Spleen (tissue), 11 donors: ENCODE measurements at regions not wholly inside any gene's neighbourhood (a gene's known extent, or its start where the extent isn't known, plus 50 kb on each side); places are given as distances from the start of the nearest gene placed in this dataset.

Experiments
- DNase-seq: peaks from one replicate; pipeline ENCODE4 v3.0.0-alpha.2; 2020
- H3K27ac ChIP-seq, 8 donors: fragments of 200-600 bp; sonication (generic) in 7 of 8; 1 replicate in 4 of 8; 2 replicates in 4 of 8; pipeline versions ENCODE4 v1.5.0 to v1.8.0; 2016 to 2021; ENCODE audit warnings: inconsistent platforms in 4 of 8, mild to moderate bottlenecking in 4 of 8, moderate library complexity in 1 of 8
- H3K27me3 ChIP-seq, 7 donors: fragments of 200-600 bp; sonication (generic) in 6 of 7; replicated peaks in 1 of 7; 1 replicate in 4 of 7; 2 replicates in 3 of 7; pipeline versions ENCODE4 v1.5.0 to v1.8.0; 2016 to 2021; ENCODE audit warnings: inconsistent platforms in 3 of 7, mild to moderate bottlenecking in 1 of 7
- H3K36me3 ChIP-seq, 6 donors: fragments of 200-600 bp; sonication (generic) in 5 of 6; 1 replicate in 4 of 6; 2 replicates in 2 of 6; pipeline versions ENCODE4 v1.5.0 to v1.8.0; 2016 to 2021; ENCODE audit warnings: inconsistent platforms in 2 of 6
- H3K4me1 ChIP-seq, 6 donors: fragments of 200-600 bp; sonication (generic) in 5 of 6; 1 replicate in 3 of 6; 2 replicates in 3 of 6; pipeline versions ENCODE4 v1.5.0 to v1.8.0; 2016 to 2021; ENCODE audit warnings: inconsistent platforms in 3 of 6
- H3K4me3 ChIP-seq, 8 donors: fragments of 200-600 bp; sonication (generic) in 7 of 8; 1 replicate in 4 of 8; 2 replicates in 4 of 8; pipeline versions ENCODE4 v1.5.0 to v1.8.0; 2016 to 2021; ENCODE audit warnings: inconsistent platforms in 4 of 8, mild to moderate bottlenecking in 4 of 8, moderate library complexity in 2 of 8
- H3K9me3 ChIP-seq, 8 donors: fragments of 200-600 bp; sonication (generic) in 7 of 8; 1 replicate in 4 of 8; 2 replicates in 4 of 8; pipeline versions ENCODE4 v1.5.0 to v1.8.0; 2016 to 2021; ENCODE audit warnings: inconsistent platforms in 4 of 8
- CTCF ChIP-seq, 11 experiments: fragments of 200-600 bp in 7 of 11; fragments of 450-650 bp in 4 of 11; sonication (generic) in 4 of 11; IDR thresholded peaks in 8 of 11; conservative IDR thresholded peaks in 3 of 11; 1 replicate in 7 of 11; 2 replicates in 4 of 11; pipeline versions ENCODE4 v1.4.0 to v1.8.0; 2016 to 2021; ENCODE audit warnings: antibody characterized with exemption in 11 of 11, inconsistent platforms in 4 of 11, mild to moderate bottlenecking in 1 of 11
- POLR2A ChIP-seq, 3 donors: fragments of 450-650 bp; IDR thresholded peaks; one replicate each; pipeline ENCODE4 v1.5.1; 2017; ENCODE audit warnings: antibody characterized with exemption in 3 of 3, mild to moderate bottlenecking in 1 of 3
- POLR2AphosphoS5 ChIP-seq, 3 donors: sonication (generic); formaldehyde crosslinking; IDR thresholded peaks; one replicate each; pipeline ENCODE4 v1.5.1; 2017; ENCODE audit warnings: antibody characterized with exemption in 3 of 3
- WGBS, 5 donors: extraction: QIAGEN DNeasy Blood & Tissue Kit in 3 of 5; methylation state at CpG; one replicate each; pipeline versions ENCODE4 v1.1.5 to v1.1.7; 2013 to 2018; 5-methylcytosine and 5-hydroxymethylcytosine counted together
- intact Hi-C: fragments of 100-400 bp; cut with DNase I; formaldehyde crosslinking; loops from one replicate; pipeline ENCODE4 v1.15.0; 2023; ENCODE audit warnings: low total_unique reads
- donor health status: healthy with polysubstance abuse.
- donor health status: DM: no; HTN: no; CAD: no; lungs with moderate emphysema.
- donor health status: DM: no; HTN: no; CAD: no.
- donor health status: Bipolar disorder and iron deficiency.
- donor health status: healthy.
- donor health status: DM: no; HTN: no; CAD: no.
- donor health status: DM: yes; HTN: yes; CAD: no.

DNA sequence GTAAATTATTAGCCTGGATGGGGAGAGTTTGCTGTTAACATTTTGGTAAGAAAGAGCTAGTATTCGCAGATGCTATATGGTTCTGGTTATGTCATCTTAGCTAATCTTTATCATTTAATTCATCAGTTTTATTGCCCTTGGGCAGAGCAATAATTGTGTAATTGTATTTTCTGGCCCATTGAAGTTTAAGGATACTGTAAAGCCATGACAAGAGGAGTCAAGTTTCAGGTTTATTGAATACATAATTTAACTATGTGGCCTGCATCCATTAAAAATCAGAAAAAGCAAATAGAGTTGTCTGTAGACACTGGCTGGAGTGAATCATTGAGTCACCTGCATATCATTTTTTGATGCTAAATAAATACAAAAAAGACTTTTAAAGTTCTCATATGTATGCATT, 255.8 kb downstream of the PRELID2 start:
- no peaks in the 10 kb centered on the region for H3K27me3 ChIP-seq
- no peak overlapping the region for H3K27ac ChIP-seq
- no peaks in the 10 kb centered on the region for H3K4me1 ChIP-seq
- no peaks in the 10 kb centered on the region for H3K36me3 ChIP-seq
- WGBS, 5 donors: 79 to 100% (median 88%) methylated on average over 1 of the region's 1 CpG
- H3K9me3 ChIP-seq: peaks cover 7 to 73% (median 55%) of the 10 kb centered on the region in 8 donors
- DNase-seq: no peak
- TF ChIP-seq POLR2AphosphoS5 (IDR thresholded peaks at IDR 0.05) (no peak), POLR2A (IDR thresholded peaks at IDR 0.05) (no peak), CTCF (IDR thresholded peaks at IDR 0.05 in 8 of 11, conservative IDR thresholded peaks at IDR 0.05 in 3 of 11) (no peak)
- intact Hi-C loops: no loop called here
- no peak overlapping the region for H3K4me3 ChIP-seq

DNA sequence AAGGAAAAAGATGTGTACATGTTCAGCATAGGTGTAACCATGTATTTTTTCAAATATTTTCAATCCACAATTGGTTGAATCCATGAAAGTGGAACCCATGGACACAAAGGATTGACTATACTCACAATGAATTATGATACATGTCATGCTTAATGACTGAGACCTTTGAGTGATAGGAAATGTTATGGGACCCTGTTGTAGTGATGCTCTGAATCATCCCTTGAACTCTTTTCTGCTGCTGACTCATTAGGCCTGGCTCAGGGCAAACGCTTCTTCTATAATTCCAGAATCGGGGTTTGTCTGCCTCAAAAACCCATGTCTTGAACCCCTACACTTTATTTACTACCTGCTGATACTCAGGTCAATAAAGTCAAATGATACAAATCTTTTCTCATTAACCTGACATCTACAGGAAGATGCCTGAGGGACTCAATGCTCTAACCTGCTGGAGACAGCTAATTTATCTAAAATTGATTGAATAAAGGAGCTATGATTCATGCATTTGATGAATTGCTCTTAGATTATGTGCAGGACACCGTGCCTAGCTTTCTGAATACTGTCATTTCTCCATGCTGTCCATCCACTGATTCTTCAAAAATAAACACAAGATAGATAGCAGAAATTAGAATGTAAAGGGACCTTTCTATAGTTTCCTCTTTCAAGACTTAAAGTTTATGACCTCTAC, 260.1 kb downstream of the PRELID2 start:
- peaks cover 7 to 53% (median 46%) of the 10 kb centered on the region in 8 donors for H3K9me3 ChIP-seq
- no peak overlapping the region for H3K4me3 ChIP-seq
- H3K36me3 ChIP-seq: no peaks in the 10 kb centered on the region
- H3K4me1 ChIP-seq: no peaks in the 10 kb centered on the region
- no peaks in the 10 kb centered on the region for H3K27me3 ChIP-seq
- DNase-seq: no peak
- WGBS, 5 donors: 75 to 89% (median 83%) methylated on average over 3 of the region's 3 CpGs
- intact Hi-C loops: no loop called here
- TF ChIP-seq CTCF (IDR thresholded peaks at IDR 0.05 in 8 of 11, conservative IDR thresholded peaks at IDR 0.05 in 3 of 11) (no peak), POLR2A (IDR thresholded peaks at IDR 0.05) (no peak), POLR2AphosphoS5 (IDR thresholded peaks at IDR 0.05) (no peak)
- H3K27ac ChIP-seq: no peak overlapping the region

DNA sequence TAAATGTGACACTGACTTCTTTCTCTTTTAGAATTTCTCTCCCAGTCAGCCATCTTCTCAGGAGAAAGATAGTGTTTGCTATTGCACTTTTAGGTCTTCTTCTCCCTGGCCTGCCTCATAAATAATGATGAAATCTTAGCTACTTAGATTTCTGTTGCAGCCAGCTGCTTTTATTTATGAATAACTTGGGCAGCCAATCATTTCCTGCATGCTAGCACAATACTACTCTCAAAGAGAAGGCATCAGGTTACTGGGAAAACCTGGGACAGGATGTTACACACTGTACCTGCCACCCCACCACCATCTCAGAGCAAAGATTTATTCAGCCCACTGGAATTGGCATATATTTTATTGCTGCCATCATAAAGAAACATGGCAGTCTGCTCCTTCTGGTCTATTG, 266.6 kb downstream of the PRELID2 start:
- no peak for DNase-seq
- no peak overlapping the region for H3K4me3 ChIP-seq
- H3K9me3 ChIP-seq: peaks cover 0 to 10% (median 0%) of the 10 kb centered on the region in 8 donors
- H3K36me3 ChIP-seq: no peaks in the 10 kb centered on the region
- H3K4me1 ChIP-seq: no peaks in the 10 kb centered on the region
- H3K27ac ChIP-seq: no peak overlapping the region
- intact Hi-C loops: no loop called here
- H3K27me3 ChIP-seq: no peaks in the 10 kb centered on the region
- TF ChIP-seq POLR2AphosphoS5 (IDR thresholded peaks at IDR 0.05) (no peak), CTCF (IDR thresholded peaks at IDR 0.05 in 8 of 11, conservative IDR thresholded peaks at IDR 0.05 in 3 of 11) (no peak)

DNA sequence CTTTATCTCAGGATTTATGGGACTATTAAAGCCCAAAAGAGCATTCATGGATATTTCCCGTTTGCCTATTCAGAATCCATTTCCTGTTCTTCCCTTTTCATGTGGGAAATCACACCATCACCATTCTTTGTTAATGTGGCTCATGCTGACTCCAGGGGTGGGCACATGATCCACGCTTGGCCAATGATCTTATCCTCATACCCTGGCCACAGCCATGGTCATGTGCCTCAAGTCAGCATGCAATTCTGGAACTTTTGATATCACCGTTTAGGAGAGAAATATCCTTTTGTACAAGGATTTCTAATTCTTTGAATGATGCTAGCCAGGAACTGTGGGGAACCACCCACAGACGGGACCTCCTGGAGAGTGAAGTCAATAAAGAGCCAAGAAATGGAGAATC, 272.2 kb downstream of the PRELID2 start:
- no peak overlapping the region for H3K4me3 ChIP-seq
- DNase-seq: no peak
- 76 to 77% (median 77%) methylated on average over 4 of the region's 4 CpGs for WGBS, 5 donors
- intact Hi-C loops: no loop called here
- H3K27ac ChIP-seq: no peak overlapping the region
- no peaks in the 10 kb centered on the region for H3K27me3 ChIP-seq
- no peaks in the 10 kb centered on the region for H3K4me1 ChIP-seq
- H3K9me3 ChIP-seq: peaks cover 0 to 9% (median 2%) of the 10 kb centered on the region in 8 donors
- H3K36me3 ChIP-seq: no peaks in the 10 kb centered on the region
- no peak for TF ChIP-seq POLR2AphosphoS5 (IDR thresholded peaks at IDR 0.05)
- TF ChIP-seq POLR2A (IDR thresholded peaks at IDR 0.05): no peak
- TF ChIP-seq CTCF (IDR thresholded peaks at IDR 0.05 in 8 of 11, conservative IDR thresholded peaks at IDR 0.05 in 3 of 11): no peak
